Panc1 (cell line): ENCODE measurements at regions not wholly inside any gene's neighbourhood (a gene's known extent, or its start where the extent isn't known, plus 50 kb on each side); places are given as distances from the start of the nearest gene placed in this dataset.

ENCODE experiments used
- ATAC-seq: fragments of 200-7000 bp; cut with Tn5 transposase; 2 replicates; pipeline ENCODE4 v1.9.1; 2020; ENCODE audit warnings: mild to moderate bottlenecking, moderate library complexity
- BruUV-seq: library from RNA; stranded (reverse); fragments of 400-500 nt; replicated peaks from 2 replicates; lab custom pipeline; 2021; lab: Mats Ljungman, UMichigan
- CTCF ChIA-PET: fragments of 300-600 bp; sonication (Branson Sonifier 250); formaldehyde crosslinking; loops from one replicate; lab custom pipeline; 2022; ENCODE audit warnings: antibody characterized with exemption; lab: Charles Lee
- POLR2A ChIA-PET: fragments of 300-600 bp; sonication (Branson Sonifier 250); formaldehyde crosslinking; loops from one replicate; lab custom pipeline; 2022; ENCODE audit warnings: antibody characterized with exemption; lab: Charles Lee
- DNase-seq: peaks from one replicate; pipeline ENCODE4 v3.0.0-alpha.2; 2010; ENCODE audit warnings: low read depth, low spot score
- H3K27ac ChIP-seq: 2 replicates; pipeline ENCODE4 v1.5.1; 2011; ENCODE audit warnings: mild to moderate bottlenecking, low read length, inconsistent platforms
- H3K27me3 ChIP-seq: fragments of 200-500 bp; sonication (Bioruptor generic); 2 replicates; pipeline ENCODE4 v1.6.0; 2014; ENCODE audit warnings: low read length, inconsistent platforms; ENCODE audit not compliant: control insufficient read depth, insufficient read depth
- H3K36me3 ChIP-seq: fragments of 200-500 bp; sonication (Bioruptor generic); 2 replicates; pipeline ENCODE4 v1.5.1; 2014; ENCODE audit warnings: inconsistent platforms, mild to moderate bottlenecking, low read length, moderate library complexity; ENCODE audit not compliant: control insufficient read depth, insufficient read depth
- H3K4me1 ChIP-seq: 2 replicates; pipeline ENCODE4 v1.5.1; 2011; ENCODE audit warnings: inconsistent platforms, mild to moderate bottlenecking, low read length, moderate library complexity; ENCODE audit not compliant: control insufficient read depth, insufficient read depth
- H3K4me3 ChIP-seq, 2 experiments: 2 replicates each; pipeline ENCODE4 v1.5.1; 2011 to 2012; ENCODE audit warnings: low read depth in 2 of 2, low read length in 2 of 2, mild to moderate bottlenecking in 2 of 2, inconsistent platforms in 1 of 2, moderate library complexity in 1 of 2
- H3K9me3 ChIP-seq: fragments of 200-500 bp; sonication (Bioruptor generic); 2 replicates; pipeline ENCODE4 v1.5.1; 2014; ENCODE audit warnings: low read depth, mild to moderate bottlenecking, inconsistent platforms, low read length, moderate library complexity; ENCODE audit not compliant: control insufficient read depth, insufficient read depth
- POLR2AphosphoS5 ChIP-seq: IDR thresholded peaks from 2 replicates; pipeline ENCODE4 v1.6.1; 2012; ENCODE audit warnings: mild to moderate bottlenecking, low read depth, low read length, moderate library complexity
- REST ChIP-seq, 2 experiments: IDR thresholded peaks; 2 replicates each; pipeline ENCODE4 v1.6.1; 2011 to 2012; ENCODE audit warnings: low read depth in 2 of 2, control low read depth in 1 of 2, low read length in 1 of 2, mild to moderate bottlenecking in 1 of 2, moderate library complexity in 1 of 2; ENCODE audit not compliant: insufficient read depth in 1 of 2
- SIN3A ChIP-seq: IDR thresholded peaks from 2 replicates; pipeline ENCODE4 v1.6.1; 2012; ENCODE audit warnings: low read depth, mild to moderate bottlenecking, low read length, moderate library complexity, borderline replicate concordance; ENCODE audit not compliant: insufficient read depth
- TCF7L2 ChIP-seq: IDR thresholded peaks from 2 replicates; pipeline ENCODE4 v1.6.1; 2011; ENCODE audit warnings: mild to moderate bottlenecking, low read depth, low read length, inconsistent platforms
- in situ Hi-C: cut with HindIII; loops from 2 replicates; pipeline ENCODE4 v1.10.0; 2016; ENCODE audit warnings: low sequenced_read_pairs, low pct_unique_long_range_greater_than_20kb
- intact Hi-C: fragments of 100-400 bp; cut with micrococcal nuclease; formaldehyde crosslinking; loops from one replicate; pipeline ENCODE4 v1.10.0; 2022; ENCODE audit not compliant: unreplicated experiment
- TF ChIP-seq, protein P1 (sequence below): fragments of 450-650 bp; IDR thresholded peaks from 2 replicates; pipeline ENCODE4 v1.5.1; 2017; ENCODE audit warnings: mild to moderate bottlenecking

DNA sequence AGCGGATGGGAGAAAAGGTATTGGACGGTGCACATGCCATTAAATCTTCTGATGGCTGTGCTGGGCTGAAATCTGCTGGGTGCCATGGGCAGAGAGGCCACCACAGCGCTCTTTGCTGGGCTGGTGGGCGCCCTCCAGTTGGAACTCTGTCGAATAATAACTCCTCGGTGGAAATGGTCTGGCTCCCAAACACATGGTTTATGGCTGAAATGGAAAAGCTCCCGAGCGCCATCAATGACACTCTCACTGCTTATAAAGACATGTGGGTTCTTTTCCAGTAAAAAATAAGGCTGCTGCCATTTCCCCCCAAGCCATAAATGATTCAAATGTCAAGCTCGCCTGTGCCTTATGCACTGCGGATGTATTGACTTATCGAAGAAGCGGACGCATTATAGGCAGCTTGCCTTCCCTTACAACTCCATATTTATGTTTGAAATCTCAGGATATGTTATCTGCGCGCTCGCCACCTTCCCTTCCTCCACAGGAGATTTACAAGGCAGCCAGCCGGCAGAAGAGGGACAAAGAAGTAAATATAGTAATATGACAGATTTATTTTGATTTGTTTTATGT, 239.0 kb upstream of the MKI67 start:
- H3K4me1 ChIP-seq = no peaks in the 10 kb centered on the region
- H3K27ac ChIP-seq = no peak overlapping the region
- DNase-seq (no peak), ATAC-seq (no peak)
- H3K36me3 ChIP-seq = no peaks in the 10 kb centered on the region
- H3K27me3 ChIP-seq = 0 out of 2 replicates have a peak, but pooled peaks cover 2% of the 10 kb centered on the region
- H3K9me3 ChIP-seq = no peaks in the 10 kb centered on the region
- intact Hi-C loops = no loop called here
- no peak for TF ChIP-seq SIN3A
- no peak for TF ChIP-seq POLR2AphosphoS5
- no peak for TF ChIP-seq REST (IDR thresholded peaks at IDR 0.05; ENCODE audit: insufficient read depth in 1 of 2, low read depth in 2 of 2, low read length in 1 of 2)
- no peak for TF ChIP-seq TCF7L2
- TF ChIP-seq, protein P1, sequence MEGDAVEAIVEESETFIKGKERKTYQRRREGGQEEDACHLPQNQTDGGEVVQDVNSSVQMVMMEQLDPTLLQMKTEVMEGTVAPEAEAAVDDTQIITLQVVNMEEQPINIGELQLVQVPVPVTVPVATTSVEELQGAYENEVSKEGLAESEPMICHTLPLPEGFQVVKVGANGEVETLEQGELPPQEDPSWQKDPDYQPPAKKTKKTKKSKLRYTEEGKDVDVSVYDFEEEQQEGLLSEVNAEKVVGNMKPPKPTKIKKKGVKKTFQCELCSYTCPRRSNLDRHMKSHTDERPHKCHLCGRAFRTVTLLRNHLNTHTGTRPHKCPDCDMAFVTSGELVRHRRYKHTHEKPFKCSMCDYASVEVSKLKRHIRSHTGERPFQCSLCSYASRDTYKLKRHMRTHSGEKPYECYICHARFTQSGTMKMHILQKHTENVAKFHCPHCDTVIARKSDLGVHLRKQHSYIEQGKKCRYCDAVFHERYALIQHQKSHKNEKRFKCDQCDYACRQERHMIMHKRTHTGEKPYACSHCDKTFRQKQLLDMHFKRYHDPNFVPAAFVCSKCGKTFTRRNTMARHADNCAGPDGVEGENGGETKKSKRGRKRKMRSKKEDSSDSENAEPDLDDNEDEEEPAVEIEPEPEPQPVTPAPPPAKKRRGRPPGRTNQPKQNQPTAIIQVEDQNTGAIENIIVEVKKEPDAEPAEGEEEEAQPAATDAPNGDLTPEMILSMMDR = no peak
- no peak overlapping the region for H3K4me3 ChIP-seq
- ChIA-PET POLR2A (no interaction called here), CTCF (no interaction called here)
- no TSS peak for BruUV-seq
- in situ Hi-C loops = no loop called here

GRCh38 chr10:128367807-128368206, 241.6 kb upstream of the MKI67 start:
- Histone ChIP-seq H3K4me1 (no peaks in the 10 kb centered on the region), H3K9me3 (no peaks in the 10 kb centered on the region), H3K36me3 (no peaks in the 10 kb centered on the region), H3K27ac (no peak overlapping the region), H3K4me3 (no peak overlapping the region), H3K27me3 (0 out of 2 replicates have a peak, but pooled peaks cover 2% of the 10 kb centered on the region)
- no peak for DNase-seq
- CTCF ChIA-PET = no interaction called here
- no peak for ATAC-seq
- BruUV-seq = no TSS peak
- intact Hi-C loops (no loop called here), in situ Hi-C loops (no loop called here)
- TF ChIP-seq SIN3A (no peak), TCF7L2 (no peak), REST (IDR thresholded peaks at IDR 0.05; ENCODE audit: insufficient read depth in 1 of 2, low read depth in 2 of 2, low read length in 1 of 2) (no peak), POLR2AphosphoS5 (no peak)
- TF ChIP-seq, protein P1 = no peak
- POLR2A ChIA-PET = no interaction called here
